ENCODE measurements at regions not wholly inside any gene's neighbourhood (a gene's known extent, or its start where the extent isn't known, plus 50 kb on each side); places are given as distances from the start of the nearest gene placed in this dataset.
"Not testable (repeated sequence)": the region's sequence is repeated elsewhere in the genome, so short reads cannot be mapped to it uniquely, and the experiment has no call there.

DNA sequence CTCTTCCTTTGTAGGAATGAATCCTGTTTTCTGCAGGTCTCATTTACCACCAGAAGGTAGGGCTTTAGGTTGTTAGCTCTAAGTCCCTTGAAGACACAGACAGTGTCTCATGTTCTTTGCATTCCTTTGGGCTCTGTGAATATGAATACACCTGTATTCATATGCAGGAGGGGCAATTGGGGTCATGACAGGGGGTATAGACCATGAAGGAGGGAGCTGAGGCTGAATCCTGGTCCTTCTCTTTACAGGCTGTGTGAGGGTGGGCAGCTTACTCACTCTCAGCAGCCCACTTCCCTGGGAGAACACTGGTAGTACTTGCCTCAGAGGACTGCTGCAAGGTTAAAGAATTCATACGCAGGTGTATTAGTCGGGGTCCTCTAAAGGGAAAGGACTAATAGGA lies 267.2 kb upstream of the MGMT start:
- FAIRE-seq: no peak

GRCh38 chr10:129203819-129204218 lies 263.2 kb upstream of the MGMT start:
- FAIRE-seq: no peak

GRCh38 chr10:129207297-129207696 lies 259.7 kb upstream of the MGMT start:
- FAIRE-seq: no peak

GRCh38 chr10:129210876-129211275 lies 256.2 kb upstream of the MGMT start:
- no peak for FAIRE-seq

- no peak for FAIRE-seq
These were observed 253.8 kb upstream of the MGMT start for GRCh38 chr10:129213256-129213655.

- FAIRE-seq: not testable (repeated sequence)
These were observed 253.0 kb upstream of the MGMT start for GRCh38 chr10:129213996-129214395.

DNA sequence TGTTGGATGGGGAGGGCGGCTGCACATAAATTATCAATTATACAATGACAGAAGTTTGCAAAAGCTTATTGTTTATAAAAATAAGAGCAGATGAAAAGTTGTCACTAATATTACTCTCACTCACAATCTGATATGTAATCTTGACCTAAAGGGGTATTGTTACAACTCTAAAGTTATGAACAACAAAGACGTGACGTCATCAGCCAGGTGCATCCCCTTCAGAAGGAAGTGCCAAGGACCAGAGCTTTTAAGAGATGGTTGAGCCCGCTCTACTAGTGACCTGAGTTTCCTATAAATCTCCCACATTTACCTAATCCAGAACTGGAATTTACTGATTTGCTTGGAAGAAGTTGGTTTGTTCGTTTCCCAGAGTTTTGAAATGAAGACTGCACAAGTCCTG lies 247.7 kb upstream of the MGMT start:
- no peak for FAIRE-seq

DNA sequence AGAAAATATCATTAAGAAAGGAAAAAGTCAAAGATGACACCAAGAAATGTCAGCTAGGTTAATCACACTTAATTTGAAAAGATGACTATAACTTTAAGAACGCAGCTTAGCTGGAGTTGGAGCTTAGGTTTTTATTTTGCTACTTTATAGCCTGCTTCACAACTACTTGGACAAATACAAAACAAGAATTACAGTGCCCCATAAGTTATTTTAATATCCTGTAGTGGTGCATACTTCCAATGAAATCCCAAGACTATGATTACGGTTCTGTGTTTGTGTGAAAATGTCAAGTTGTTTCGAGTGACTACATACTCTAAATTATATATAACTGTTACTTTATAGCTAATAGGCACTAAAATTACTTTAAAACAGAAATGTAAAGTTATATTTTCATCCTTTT lies 244.6 kb upstream of the MGMT start:
- FAIRE-seq: no peak

- FAIRE-seq: no peak
These were observed 243.7 kb upstream of the MGMT start for GRCh38 chr10:129223363-129223762.

DNA sequence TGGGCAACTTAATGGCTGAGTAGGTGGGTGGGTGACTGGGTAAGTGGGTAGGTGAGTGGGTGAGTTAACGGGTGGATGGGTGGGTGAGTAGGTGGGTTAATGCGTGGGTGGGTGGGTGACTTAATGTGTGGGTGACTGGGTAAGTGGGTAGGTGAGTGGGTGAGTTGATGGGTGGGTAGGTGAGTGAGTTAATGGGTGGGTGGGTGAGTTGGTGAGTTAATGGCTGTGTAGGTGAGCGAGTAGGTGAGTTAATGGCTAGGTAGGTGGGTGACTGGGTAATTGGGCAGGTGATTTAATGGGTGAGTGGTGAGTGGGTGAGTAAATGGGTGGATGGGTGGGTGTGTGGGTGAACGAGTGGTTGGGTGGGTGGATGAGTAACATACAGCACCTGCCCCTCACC lies 243.0 kb upstream of the MGMT start:
- FAIRE-seq: no peak

DNA sequence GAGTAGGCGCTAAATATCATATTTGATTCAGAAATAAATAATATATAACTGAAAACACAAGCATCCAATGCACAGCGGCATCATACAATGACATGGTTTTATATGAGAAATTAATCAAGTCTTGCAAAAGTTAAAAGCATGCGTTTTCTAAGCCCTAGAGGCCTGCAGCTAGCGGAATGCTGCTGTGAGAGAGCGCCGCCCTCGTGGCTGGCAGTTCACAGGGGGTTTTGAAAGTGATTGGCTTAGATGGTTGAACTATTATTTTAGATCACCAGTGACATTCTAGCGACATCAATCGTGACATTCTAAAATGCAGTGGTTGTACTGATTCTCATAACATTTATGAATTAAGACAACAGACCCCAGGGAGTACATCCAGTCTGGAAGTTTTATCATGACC lies 235.2 kb upstream of the MGMT start:
- no peak for FAIRE-seq

DNA sequence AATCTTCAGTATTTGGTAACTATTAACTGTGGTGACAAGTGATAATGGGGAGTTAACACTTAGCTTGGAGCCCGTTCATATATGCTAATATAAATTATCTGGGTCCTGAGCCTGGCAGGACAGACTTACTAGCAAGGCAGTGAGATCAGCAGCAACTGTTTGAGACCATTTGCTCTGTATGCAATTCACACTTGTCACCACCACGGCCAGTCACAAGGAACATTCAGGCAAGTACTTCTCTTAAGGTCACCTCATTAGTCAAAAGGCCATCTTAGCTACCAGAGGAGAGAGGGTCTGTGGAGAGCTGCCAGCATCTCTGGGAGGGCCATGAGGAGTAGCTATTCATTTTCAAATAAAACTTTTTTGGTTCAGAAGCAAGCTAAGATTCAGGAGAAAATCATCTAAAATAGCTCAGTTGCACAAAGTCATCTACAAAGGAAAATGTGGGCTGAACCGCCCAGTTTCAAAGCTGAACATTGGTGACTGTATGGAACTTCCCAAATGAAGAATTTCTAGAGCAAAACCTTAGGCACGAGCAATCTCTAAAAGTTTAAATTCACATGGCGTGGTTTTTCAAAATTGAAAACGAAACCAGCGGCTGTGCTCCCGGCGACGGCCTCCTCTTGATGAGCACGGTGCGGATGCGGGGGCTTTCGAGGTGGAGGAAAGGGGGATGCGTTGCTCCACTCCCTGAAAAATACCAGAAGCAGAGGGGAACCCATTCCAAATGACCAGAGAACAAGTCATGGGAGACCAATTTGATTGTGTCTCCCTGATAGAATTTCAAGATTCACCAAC lies 233.5 kb upstream of the MGMT start:
- FAIRE-seq: no peak

DNA sequence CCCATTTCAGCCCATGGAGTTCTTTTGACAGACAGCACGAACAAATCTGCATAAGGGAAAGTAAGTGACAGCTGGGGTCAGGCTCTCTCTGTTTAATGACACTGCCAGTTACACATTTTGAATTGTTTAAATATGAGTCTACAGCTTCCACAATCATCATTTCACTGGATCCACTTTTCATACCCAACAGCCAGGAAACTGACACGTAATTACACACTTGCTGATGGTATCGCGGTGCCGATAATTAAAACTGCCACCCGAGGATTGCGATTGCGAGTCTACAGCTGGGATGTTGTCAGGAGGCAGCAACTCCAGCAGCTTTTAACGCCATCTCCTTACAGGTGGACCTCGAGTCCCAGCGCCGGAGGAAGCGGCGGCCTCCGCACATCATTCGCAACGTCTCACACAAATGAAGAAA lies 230.8 kb upstream of the MGMT start:
- no peak for FAIRE-seq

GRCh38 chr10:129241461-129241860 lies 225.6 kb upstream of the MGMT start:
- no peak for FAIRE-seq

- FAIRE-seq: no peak
These were observed 222.7 kb upstream of the MGMT start for GRCh38 chr10:129244298-129244697.

DNA sequence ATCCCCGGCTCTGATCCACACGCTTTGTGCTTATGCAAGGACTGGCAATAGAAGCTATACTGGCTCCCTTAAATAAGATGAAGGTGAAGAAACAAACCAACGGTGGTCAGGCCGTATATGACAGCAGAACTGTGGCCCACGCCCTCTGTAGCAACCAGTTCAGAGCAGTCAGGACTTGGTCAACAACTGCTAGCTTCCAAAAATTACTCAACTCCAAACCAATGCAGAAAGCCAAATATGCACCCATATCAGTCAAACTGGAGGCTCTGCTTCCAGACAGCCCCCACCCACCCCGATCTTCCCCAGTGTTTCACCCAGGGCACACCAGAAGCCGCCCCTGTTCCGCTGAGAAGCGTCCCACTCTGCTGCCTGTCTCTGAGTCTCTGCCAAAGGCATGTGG lies 222.3 kb upstream of the MGMT start:
- FAIRE-seq: no peak

DNA sequence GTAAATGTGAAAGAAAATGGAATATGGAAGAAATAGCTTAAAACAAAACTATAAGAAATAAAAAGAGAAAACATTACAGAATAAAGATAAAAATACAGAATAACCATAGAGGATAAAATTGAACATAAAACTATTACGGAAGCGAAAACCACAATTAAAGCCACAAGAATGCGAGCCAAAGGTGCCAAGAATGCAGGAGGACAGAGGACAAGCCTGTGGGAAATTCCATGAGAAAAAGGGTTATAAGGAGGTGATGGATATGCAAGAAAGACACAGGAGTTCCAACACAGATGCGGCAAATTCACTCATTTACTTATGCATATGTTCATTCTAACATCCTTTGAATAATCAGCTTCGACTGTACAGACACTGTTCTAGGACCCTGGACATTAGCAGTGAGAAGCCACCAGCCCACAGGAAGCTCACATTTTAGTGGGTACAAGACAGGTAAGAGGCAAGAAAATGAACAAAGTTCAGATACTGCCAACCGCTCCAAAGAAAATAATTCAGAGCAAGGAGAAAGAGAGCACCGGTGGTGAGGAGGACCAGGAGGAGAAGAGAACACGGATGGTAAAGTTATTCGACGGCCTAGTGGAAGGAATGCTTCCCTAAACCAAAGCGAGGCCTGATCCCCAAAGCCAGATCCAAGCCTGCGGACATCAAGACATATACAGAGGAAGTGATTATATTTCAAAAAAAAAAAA lies 213.7 kb upstream of the MGMT start:
- no peak for FAIRE-seq

DNA sequence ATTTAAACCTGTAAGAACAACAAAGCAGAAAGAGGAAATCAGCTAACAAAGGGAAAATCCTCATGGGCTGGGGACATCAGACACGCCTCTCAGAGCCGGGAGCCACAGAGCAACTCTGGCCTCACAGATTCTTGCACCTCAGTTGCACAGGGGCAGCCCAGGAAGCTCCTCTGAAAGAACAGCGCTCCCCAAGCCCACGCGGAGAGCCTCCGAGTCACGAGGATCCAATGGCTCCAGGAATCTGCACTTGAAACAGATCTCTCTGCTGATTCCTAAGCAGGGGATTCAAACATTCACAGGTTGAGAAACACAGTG lies 213.2 kb upstream of the MGMT start:
- FAIRE-seq: no peak

GRCh38 chr10:129258283-129258923 lies 208.6 kb upstream of the MGMT start:
- no peak for FAIRE-seq

GRCh38 chr10:129259128-129259815 lies 207.8 kb upstream of the MGMT start:
- no peak for FAIRE-seq

- FAIRE-seq: no peak
These were observed 194.9 kb upstream of the MGMT start for GRCh38 chr10:129272176-129272575.

DNA sequence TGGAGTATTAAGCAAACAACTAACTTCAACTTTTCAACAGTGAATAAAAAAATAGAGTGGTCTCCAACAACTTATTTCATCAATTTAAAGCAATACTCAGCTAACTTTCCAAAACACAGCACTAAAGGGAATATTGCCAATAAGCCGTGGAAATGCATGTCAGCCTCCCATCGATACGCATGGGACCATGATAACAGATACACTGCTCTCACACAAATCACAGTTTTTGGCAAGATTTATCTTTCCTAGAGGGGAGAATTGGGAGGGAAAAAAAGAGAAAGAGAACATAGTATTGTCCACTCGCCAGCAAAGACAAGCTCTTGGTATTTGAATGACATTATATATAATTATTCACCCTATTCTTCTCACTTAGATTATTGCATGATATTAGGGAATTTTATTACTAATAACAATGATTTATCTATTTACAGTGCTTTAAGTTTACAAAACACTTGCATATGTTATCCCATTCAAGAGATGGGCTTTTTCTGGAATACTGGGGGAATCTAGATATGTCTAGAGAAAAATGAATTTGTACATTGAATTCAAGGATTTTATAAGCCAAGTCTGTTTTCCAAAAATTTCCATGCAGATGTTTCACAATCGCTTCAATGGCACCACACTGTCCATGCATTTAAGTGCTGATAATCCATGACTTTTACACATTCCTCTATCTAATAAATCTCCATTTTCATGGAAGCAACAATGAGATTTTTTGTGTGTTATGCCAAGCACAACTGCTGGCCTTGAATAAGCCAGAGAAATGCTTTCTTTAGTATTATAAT lies 194.0 kb upstream of the MGMT start:
- FAIRE-seq: no peak

DNA sequence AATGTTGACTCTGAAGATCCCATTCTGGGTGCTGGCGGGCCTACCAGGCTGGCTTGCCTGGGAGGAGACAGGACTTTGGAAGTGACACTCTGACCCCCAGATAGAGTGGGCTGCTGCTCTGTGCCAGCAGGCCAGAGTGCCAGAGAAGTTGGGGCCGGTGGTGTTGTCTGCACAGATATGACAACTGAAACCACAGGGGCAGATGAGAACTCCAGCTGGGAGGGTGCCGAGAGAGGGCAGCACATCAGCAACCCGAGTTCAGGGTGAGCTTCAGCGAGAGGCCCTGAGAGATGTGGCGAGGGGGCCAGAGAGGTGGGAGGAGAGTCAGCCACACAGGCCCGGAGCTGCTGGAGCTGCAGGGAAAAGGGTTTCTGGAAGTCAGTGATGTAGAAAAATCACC lies 193.2 kb upstream of the MGMT start:
- no peak for FAIRE-seq
